H4 (cell line): ENCODE measurements at regions not wholly inside any gene's neighbourhood (a gene's known extent, or its start where the extent isn't known, plus 50 kb on each side); places are given as distances from the start of the nearest gene placed in this dataset.
"Not testable (repeated sequence)": the region's sequence is repeated elsewhere in the genome, so short reads cannot be mapped to it uniquely, and the experiment has no call there.

ENCODE experiments used
- DNase-seq: peaks from one replicate; pipeline ENCODE4 v3.0.0-alpha.2; 2015; ENCODE audit warnings: low spot score

DNA sequence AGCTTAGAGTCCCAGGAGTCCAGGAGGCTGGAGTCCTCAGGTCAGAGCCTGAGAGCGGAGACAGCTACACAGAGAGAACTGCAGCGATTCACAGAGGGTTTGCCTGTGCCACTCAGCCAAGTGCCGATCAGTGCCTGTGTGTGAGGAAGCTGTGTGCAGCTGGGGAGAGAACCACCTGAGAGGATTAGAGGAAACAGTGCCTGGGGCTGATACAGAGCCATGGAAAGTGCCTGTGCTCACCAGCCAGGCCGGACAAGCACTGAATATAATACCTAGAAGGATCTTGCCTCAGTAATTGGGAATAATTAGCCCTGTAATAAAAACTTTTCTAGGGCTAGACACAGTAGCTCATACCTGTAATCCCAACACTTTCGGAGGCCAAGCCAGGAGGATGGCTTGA, 134.7 kb downstream of the ARHGAP11B start:
- DNase-seq: not testable (repeated sequence)

DNA sequence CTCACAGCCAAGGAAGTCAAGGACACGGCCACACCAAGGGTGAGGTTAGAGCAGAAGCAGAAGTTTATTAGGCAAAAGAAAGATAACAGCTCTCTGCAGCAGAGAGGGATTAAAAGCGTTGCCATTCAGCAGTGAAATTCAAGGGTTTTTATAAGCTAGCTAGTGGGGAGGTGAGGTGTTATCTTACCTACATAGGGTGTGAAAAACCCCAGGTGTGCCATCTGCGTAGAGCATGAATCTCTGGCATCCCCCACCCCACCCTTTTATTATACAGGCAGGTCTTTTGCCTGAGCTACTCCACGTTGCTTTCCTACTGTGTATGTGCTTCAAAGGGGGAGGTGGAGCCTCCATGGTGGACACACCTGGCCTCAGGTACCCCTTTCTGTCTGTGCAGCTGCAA, 135.4 kb downstream of the ARHGAP11B start:
- DNase-seq: not testable (repeated sequence)

- DNase-seq: not testable (repeated sequence)
These were observed 134.2 kb upstream of the FAN1 start for GRCh38 chr15:30769390-30770124.

GRCh38 chr15:30770759-30771158, 133.0 kb upstream of the FAN1 start:
- no peak for DNase-seq

GRCh38 chr15:30783019-30783418, 120.7 kb upstream of the FAN1 start:
- DNase-seq: no peak

DNA sequence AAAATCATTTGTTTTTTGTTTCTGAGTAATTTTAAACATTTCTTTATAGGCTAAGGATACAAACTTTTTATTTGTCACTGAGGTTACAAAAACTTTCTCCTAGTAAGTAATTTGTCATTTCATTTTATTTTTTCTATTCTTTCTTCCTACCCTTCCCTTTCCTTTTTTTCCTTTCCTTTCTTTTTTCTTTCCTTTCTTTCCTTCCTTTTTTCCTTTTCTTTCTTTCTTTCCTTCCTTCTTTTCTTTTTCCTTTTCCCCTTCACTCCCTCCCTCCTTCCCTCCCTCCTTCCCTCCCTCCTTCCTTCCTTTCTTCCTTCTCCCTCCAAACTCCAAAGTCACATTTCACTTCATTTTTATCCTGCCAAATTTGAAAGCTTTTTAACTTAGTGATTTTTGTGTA, 115.1 kb upstream of the FAN1 start:
- DNase-seq: no peak

- no peak for DNase-seq
These were observed 112.2 kb upstream of the FAN1 start for GRCh38 chr15:30791239-30792175.

- DNase-seq: not testable (repeated sequence)
These were observed 110.9 kb upstream of the FAN1 start for GRCh38 chr15:30792843-30793242.

- DNase-seq: no peak
These were observed 109.3 kb upstream of the FAN1 start for GRCh38 chr15:30794388-30794787.

- DNase-seq: not testable (repeated sequence)
These were observed 104.2 kb upstream of the FAN1 start for GRCh38 chr15:30799565-30799964.

GRCh38 chr15:30801140-30801895, 102.4 kb upstream of the FAN1 start:
- DNase-seq: not testable (repeated sequence)

GRCh38 chr15:30802001-30802400, 101.7 kb upstream of the FAN1 start:
- DNase-seq: not testable (repeated sequence)

DNA sequence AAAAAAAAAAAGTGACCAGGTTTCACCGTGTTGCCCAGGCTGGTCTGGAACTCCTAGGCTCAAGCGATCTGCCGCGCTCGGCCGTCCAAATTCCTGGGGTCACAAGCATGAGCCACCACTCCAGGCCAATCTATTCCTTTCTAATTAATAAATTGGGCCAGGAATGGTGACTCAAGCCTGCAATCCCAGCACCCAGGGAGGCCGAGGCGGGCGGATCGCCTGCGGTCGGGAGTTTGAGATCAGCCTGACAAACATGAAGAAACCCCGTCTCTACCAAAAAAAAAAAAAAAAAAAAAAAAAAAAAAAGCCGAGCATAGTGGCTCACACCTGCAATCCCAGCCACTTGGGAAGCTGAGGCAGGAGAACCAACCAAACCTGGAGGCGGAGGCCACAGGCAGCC, 100.0 kb upstream of the FAN1 start:
- not testable (repeated sequence) for DNase-seq

DNA sequence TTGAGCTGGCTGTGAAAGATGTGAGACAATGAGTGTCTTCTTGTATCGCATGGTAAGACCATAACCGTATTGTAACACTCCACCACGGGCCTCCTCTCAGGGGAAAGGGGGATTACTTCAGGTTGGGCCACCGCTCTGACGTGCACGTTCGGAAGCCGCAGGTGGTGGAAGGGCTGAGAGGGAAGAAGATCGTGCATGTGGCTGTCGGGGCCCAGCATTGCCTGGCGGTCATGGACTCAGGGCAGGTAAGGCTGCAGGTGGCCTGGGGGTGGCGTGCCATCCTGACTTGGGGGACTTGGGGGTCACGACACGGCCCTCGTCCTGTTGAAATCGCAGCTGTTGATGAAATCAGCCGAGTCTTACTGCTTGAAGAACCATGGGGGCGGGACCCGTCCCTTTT, 87.3 kb upstream of the FAN1 start:
- no peak for DNase-seq

DNA sequence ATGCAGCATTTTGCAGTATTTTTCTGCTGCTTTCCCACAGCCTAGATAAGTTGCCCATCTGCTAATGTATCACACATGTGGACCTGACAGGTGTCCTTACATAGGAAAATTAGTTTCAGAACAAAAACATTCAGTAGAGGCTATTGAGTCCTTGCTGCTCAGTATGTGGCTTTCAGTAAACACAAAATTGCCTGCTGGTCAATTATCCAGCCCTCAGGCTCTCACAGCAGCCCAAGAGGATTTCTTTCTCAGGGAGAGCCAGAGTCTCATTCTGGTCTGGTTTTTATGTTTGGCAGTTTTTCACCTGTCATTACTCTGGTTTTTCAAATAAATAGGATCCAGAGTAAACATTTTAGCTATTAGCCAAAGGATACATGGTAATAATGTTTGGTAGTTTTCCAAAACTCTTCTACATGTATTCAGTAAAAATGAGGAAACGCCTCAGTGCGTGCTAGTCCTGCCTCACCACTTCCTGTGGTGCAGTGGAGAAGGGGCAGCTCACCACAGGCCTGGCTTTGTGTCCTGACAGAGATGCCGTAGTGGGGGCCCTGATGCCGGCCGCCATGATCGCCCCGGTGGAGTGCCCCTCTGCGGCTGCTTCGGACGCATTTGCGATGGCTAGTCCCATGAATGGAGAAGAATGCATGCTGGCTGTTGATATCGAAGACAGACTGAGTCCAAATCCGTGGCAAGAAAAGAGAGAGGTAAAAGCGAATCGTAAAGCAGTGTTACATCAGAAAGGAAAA, 80.5 kb upstream of the FAN1 start:
- DNase-seq: not testable (repeated sequence)

- no peak for DNase-seq
These were observed 79.1 kb upstream of the FAN1 start for GRCh38 chr15:30824518-30825195.

- no peak for DNase-seq
These were observed 76.0 kb upstream of the FAN1 start for GRCh38 chr15:30827625-30828303.

DNA sequence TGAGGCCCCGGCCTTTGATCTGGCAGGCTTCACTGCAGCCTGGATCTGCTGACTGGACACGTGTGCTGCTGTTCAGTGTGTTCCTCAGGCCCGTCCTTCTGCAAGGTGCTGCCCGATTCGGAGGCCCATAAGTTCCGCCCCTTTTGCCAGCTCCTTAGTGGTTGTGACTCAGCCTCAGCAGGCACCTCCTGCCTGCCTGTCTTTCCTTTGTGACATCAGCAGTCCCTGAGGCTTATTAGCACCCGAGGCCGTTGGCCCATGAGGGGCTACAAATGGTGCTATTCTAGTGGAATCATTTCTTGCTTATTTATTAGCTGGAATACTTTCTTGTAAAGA, 75.4 kb upstream of the FAN1 start:
- DNase-seq: peak; percentile 44

- no peak for DNase-seq
These were observed 72.8 kb upstream of the FAN1 start for GRCh38 chr15:30830961-30831360.

- not testable (repeated sequence) for DNase-seq
These were observed 70.3 kb upstream of the FAN1 start for GRCh38 chr15:30833379-30833778.
